Mesodermal cell (in vitro differentiated cells): ENCODE measurements at regions not wholly inside any gene's neighbourhood (a gene's known extent, or its start where the extent isn't known, plus 50 kb on each side); places are given as distances from the start of the nearest gene placed in this dataset.

Experiments
- H3K27ac ChIP-seq: 2 replicates; pipeline ENCODE4 v1.7.0; 2013; ENCODE audit warnings: mild to moderate bottlenecking, low read depth, low read length, moderate library complexity; ENCODE audit not compliant: severe bottlenecking
- H3K36me3 ChIP-seq: 2 replicates; pipeline ENCODE4 v1.7.1; 2013; ENCODE audit warnings: mild to moderate bottlenecking, low read length, moderate library complexity; ENCODE audit not compliant: control insufficient read depth, insufficient read depth
- H3K4me1 ChIP-seq: one replicate; pipeline ENCODE4 v1.7.1; 2013; ENCODE audit warnings: mild to moderate bottlenecking, low read length; ENCODE audit not compliant: insufficient read depth, control insufficient read depth, poor library complexity, severe bottlenecking
- H3K4me3 ChIP-seq: 2 replicates; pipeline ENCODE4 v1.7.0; 2013; ENCODE audit warnings: low read length, control low read depth, mild to moderate bottlenecking; ENCODE audit not compliant: insufficient read depth, poor library complexity, severe bottlenecking; ENCODE audit errors: extremely low read depth
- H3K9me3 ChIP-seq: 2 replicates; pipeline ENCODE4 v1.7.1; 2013; ENCODE audit warnings: mild to moderate bottlenecking, low read length, moderate library complexity; ENCODE audit not compliant: control insufficient read depth
- WGBS, 2 experiments: methylation state at CpG; one replicate each; pipeline ENCODE4 v1.1.5; 2013; ENCODE audit warnings: missing lambda C conversion rate in 2 of 2; ENCODE audit not compliant: insufficient coverage in 2 of 2; 5-methylcytosine and 5-hydroxymethylcytosine counted together

GRCh38 chr7:16060502-16060901 is 360.8 kb downstream of the CRPPA start:
- Histone ChIP-seq H3K4me3 (no peak overlapping the region), H3K36me3 (no peaks in the 10 kb centered on the region), H3K27ac (no peak overlapping the region), H3K4me1 (no peaks in the 10 kb centered on the region), H3K9me3 (no peaks in the 10 kb centered on the region)

- no peak overlapping the region for H3K27ac ChIP-seq
- no peaks in the 10 kb centered on the region for H3K36me3 ChIP-seq
- no peaks in the 10 kb centered on the region for H3K9me3 ChIP-seq
- 100% methylated on average over 1 of the region's 2 CpGs; no CpG with 5 or more reads in 1 of the 2 experiments for WGBS, 2 experiments
- no peaks in the 10 kb centered on the region for H3K4me1 ChIP-seq
- no peak overlapping the region for H3K4me3 ChIP-seq
Observed at GRCh38 chr7:16055263-16055976, 365.9 kb downstream of the CRPPA start.

GRCh38 chr7:16051561-16052255 is 365.2 kb upstream of the MEOX2 start:
- 88 to 96% methylated on average over 2 of the region's 4 CpGs for WGBS, 2 experiments
- Histone ChIP-seq H3K36me3 (no peaks in the 10 kb centered on the region), H3K9me3 (no peaks in the 10 kb centered on the region), H3K27ac (no peak overlapping the region), H3K4me3 (no peak overlapping the region), H3K4me1 (no peaks in the 10 kb centered on the region)

- 84 to 94% methylated on average over 2 of the region's 3 CpGs for WGBS, 2 experiments
Observed at GRCh38 chr7:16046041-16046440, 359.6 kb upstream of the MEOX2 start.

GRCh38 chr7:16045296-16045695 is 358.8 kb upstream of the MEOX2 start:
- 83 to 85% methylated on average over 1 to 2 of the region's 3 CpGs for WGBS, 2 experiments
- no peak overlapping the region for H3K4me3 ChIP-seq
- no peaks in the 10 kb centered on the region for H3K9me3 ChIP-seq
- no peaks in the 10 kb centered on the region for H3K36me3 ChIP-seq
- no peak overlapping the region for H3K27ac ChIP-seq
- no peaks in the 10 kb centered on the region for H3K4me1 ChIP-seq

More at GRCh38 chr7:16046041-16046440, 359.6 kb upstream of the MEOX2 start:
- Histone ChIP-seq H3K4me1 (no peaks in the 10 kb centered on the region), H3K27ac (no peak overlapping the region), H3K36me3 (no peaks in the 10 kb centered on the region), H3K9me3 (no peaks in the 10 kb centered on the region), H3K4me3 (no peak overlapping the region)

GRCh38 chr7:16044645-16045044 is 358.2 kb upstream of the MEOX2 start:
- Histone ChIP-seq H3K36me3 (no peaks in the 10 kb centered on the region), H3K9me3 (no peaks in the 10 kb centered on the region), H3K27ac (no peak overlapping the region), H3K4me1 (no peaks in the 10 kb centered on the region), H3K4me3 (no peak overlapping the region)

GRCh38 chr7:16040346-16040745 is 353.9 kb upstream of the MEOX2 start:
- H3K9me3 ChIP-seq: no peaks in the 10 kb centered on the region
- H3K4me3 ChIP-seq: no peak overlapping the region
- H3K4me1 ChIP-seq: no peaks in the 10 kb centered on the region
- 95 to 98% methylated on average over 5 of the region's 5 CpGs for WGBS, 2 experiments
- no peaks in the 10 kb centered on the region for H3K36me3 ChIP-seq
- H3K27ac ChIP-seq: no peak overlapping the region

- Histone ChIP-seq H3K9me3 (no peaks in the 10 kb centered on the region), H3K4me3 (no peak overlapping the region), H3K4me1 (no peaks in the 10 kb centered on the region), H3K27ac (no peak overlapping the region), H3K36me3 (no peaks in the 10 kb centered on the region)
- WGBS, 2 experiments: no CpG with 5 or more reads among the region's 3 CpGs
Observed at GRCh38 chr7:16038906-16039305, 352.4 kb upstream of the MEOX2 start.

- no CpG with 5 or more reads among the region's 1 CpG for WGBS, 2 experiments
- no peak overlapping the region for H3K4me3 ChIP-seq
- no peaks in the 10 kb centered on the region for H3K36me3 ChIP-seq
- H3K27ac ChIP-seq: no peak overlapping the region
- H3K4me1 ChIP-seq: no peaks in the 10 kb centered on the region
- no peaks in the 10 kb centered on the region for H3K9me3 ChIP-seq
Observed at GRCh38 chr7:16035392-16035791, 348.9 kb upstream of the MEOX2 start.

GRCh38 chr7:16034866-16035265 is 348.4 kb upstream of the MEOX2 start:
- H3K4me3 ChIP-seq: no peak overlapping the region
- H3K4me1 ChIP-seq: no peaks in the 10 kb centered on the region
- no peaks in the 10 kb centered on the region for H3K36me3 ChIP-seq
- H3K9me3 ChIP-seq: no peaks in the 10 kb centered on the region
- no peak overlapping the region for H3K27ac ChIP-seq
- WGBS, 2 experiments: no CpG with 5 or more reads among the region's 1 CpG

GRCh38 chr7:16034353-16034752 is 347.9 kb upstream of the MEOX2 start:
- Histone ChIP-seq H3K36me3 (no peaks in the 10 kb centered on the region), H3K4me3 (no peak overlapping the region), H3K4me1 (no peaks in the 10 kb centered on the region), H3K27ac (no peak overlapping the region), H3K9me3 (no peaks in the 10 kb centered on the region)
- WGBS, 2 experiments: 93 to 100% methylated on average over 1 to 2 of the region's 2 CpGs
